Stimulated activated CD4-positive, alpha-beta T cell treated with anti-CD3 and anti-CD28 coated beads, Interleukin-15, amount 100 ng/mL, for 24 hours (primary cell): ENCODE measurements at regions not wholly inside any gene's neighbourhood (a gene's known extent, or its start where the extent isn't known, plus 50 kb on each side); places are given as distances from the start of the nearest gene placed in this dataset.
"Not testable (repeated sequence)": the region's sequence is repeated elsewhere in the genome, so short reads cannot be mapped to it uniquely, and the experiment has no call there.

ENCODE experiments used
- DNase-seq: peaks from one replicate; pipeline ENCODE4 v3.0.0-alpha.2; 2020

DNA sequence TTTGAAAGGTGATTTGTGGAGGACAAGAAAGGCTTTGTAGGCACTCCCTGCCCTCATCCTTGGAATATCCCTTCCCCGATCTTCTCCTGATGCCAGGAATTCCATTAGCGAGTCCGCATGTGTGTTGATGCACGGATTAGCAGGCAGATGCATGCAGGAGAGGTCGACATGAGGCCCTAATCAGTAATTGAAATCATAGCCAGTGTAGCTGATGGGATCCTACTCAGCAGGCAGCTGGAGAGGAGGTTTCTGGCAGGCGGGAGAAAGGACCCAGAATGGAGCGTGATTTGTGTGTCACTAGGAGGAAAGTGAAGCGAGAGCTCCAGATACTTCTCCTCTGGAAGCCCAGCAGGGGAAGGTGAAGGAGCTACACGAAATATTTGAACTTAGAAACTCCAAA is 196.3 kb upstream of the CDH11 start:
- no peak for DNase-seq

DNA sequence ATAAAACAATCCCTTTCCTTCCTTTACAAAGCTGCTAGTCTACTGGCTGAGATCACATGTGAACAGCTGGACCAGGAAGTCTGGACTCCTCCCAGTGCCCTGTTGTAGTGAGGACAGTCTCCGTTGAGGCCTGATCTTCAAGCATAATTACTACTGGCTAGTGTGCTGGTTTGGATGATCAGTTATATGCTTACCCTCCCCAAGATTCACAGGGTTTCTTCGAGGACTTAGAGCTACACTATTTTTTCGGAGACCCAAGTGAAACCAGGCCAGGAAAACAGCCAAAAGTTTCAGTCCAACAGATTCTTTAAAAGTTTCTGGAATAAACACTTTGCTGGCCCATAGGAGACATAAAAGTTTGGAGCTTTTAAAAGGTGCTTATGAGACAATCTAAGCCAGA is 194.9 kb upstream of the CDH11 start:
- DNase-seq = no peak

DNA sequence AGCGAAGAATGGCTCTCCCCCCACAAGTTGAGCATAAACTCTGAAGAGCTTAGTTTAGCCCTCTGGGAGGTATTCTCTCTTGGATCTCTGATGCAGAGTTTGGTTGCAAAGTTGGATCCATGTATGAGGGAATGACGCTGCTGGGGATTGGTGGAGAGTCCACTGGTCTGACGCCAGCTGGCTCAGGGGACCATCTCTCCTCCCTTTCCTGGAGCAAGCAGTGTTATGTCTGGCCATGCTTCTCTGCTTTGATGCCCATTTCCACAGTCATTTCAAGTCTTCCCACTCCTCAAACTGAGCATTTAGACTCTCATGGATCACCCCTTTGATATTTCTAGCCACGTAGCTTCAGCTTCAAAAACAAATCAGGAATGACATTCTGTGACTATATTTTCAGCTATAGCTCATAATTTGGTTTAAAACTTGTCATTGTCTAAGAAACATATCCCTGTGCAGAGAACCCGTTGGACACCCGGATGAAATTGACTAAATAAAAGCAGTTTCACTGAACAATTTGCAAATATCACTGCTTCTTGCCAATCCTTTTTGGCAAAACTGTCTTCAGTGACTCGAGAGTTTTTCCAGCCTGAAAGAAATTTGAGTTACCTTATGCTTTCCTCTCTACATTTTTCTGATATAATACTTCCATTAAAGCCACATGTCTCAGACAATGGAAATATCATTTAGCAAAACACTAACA is 193.4 kb upstream of the CDH11 start:
- no peak for DNase-seq

DNA sequence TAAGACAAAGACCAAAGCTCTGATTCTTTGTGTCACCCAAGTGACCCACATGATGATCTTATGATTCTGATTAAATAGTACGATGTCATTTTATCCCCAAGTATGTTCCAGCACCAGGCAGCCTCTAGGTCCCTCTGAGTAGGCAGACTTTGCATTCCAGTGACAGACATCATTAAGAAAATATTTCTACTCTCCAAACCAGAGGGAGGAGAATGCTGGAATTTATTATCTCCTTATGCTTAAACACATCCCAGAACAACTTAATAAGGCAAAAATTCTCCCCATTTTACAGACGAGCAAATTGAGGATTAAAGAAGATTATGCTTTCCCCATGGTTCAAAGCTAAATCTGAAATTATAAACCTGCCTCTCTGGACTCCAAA is 192.8 kb upstream of the CDH11 start:
- no peak for DNase-seq

DNA sequence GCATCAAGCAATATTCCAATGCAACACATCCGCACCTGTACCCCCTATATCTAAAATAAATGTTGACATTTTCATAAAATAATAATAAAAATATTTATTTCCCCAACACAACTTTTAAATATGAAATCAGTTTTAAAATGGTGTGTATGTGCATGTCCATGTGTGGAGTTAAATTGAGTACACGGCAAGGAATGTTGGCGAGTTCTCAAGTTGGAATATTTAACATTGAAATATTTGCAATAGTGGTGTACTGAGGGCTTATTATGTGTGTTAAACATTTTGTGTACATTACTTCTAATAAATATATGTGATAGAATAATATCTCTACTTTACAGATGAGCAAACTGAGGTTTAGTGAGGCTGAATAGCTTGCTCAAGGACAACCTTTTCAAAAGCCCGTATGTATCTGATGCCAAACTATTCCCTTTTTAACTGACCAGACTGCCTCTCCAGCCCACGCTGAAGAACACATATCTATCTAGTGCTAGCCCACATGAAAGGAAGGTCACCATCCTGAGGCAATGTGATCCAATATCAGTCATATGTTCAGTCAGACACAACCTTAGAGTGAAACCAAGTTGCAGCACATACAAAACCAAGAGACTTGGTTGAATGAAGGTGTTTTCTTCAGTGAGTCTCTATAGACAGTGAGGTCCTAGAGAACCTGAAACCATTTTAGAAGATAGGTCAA is 192.2 kb upstream of the CDH11 start:
- DNase-seq = no peak

DNA sequence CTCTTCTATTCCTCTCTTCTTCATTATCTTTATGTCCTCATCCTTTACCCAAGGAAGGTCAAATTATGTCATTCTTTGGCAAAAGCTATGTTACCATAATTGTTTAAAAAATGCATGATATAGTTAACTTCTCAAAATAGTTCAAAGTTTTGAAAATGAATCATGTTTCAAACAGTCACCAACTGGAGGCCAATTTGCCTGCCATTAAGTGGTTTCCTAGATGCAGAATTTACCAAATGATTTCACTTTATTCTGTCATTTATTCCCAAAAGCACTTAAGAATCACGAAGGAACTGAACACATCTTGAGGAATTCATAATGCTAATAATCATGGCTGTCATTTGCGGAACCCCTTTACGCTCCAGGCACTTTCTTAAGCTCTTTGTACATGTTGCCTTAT is 190.9 kb upstream of the CDH11 start:
- DNase-seq = no peak

DNA sequence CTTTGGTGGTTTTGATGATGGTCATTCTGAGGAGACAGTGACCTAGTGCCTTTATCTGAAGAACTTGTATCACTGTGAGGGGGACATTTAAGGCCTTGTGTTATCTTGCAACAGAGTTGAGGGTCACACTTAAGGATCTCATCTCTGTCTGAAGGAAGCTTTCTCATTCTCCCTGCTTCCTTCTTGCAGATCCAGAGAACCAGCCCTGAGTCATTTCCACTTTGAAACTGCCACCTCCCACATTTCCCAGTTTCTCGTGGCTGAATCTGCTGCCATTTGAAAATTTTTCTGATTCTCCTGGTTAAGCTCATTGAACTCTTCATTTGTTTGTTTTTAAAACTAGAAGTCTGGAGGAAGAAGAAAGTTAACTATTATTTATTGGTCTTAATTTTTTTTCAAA is 190.2 kb upstream of the CDH11 start:
- DNase-seq = no peak

DNA sequence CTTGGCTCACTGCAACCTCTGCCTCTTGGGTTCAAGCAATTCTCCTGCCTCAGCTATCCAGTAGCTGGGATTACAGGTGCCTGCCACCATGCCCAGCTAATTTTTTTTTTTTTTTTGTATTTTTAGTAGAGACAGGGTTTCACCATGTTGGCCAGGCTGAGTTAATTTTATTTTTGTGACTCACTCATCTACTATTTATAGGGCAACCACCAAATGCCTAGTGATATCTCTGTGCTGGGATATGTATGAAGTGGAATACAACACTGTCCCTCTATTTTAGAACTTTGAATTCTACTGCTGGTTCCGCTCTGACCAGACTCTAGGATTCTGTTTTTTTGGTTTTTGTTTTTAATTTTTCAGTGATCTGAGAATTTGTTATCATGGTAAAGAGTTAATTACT is 188.6 kb upstream of the CDH11 start:
- not testable (repeated sequence) for DNase-seq

DNA sequence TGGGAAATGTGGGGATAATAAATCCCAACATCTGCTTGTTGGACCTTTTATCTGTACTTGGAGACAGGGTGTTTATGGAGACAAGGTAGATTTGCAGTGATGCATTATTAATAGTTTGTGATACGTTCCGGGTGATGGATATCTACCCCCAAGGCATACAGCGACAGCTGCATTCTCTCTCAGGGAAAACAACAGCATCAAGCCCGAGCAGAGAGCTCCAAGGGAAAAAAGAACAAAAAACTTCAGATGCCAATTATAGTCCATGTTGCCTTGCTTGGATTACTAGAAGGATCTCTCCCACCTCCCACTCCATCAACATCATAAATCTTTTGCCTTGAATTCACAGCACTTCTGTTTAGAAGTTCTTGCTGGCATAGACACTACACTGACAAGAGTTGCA is 187.5 kb upstream of the CDH11 start:
- DNase-seq = no peak

DNA sequence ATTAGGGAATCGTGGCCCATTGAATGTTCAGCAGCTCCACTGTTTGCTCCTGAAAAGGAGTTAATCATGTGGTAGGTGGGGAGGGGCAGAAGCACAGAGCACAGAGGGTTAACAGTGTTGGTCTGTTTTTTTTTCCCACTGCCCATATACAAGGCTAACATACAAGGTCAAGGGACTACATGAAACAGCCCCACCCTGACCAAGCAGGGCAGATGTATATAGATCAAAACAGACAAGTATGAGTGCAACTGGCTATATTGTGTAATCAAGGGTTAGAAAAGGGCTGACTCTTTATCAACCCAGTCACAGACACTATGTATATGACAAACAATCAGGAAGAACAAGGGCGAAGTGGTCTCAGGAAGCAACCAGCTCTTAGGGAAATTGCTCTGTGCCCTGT is 186.6 kb upstream of the CDH11 start:
- no peak for DNase-seq

DNA sequence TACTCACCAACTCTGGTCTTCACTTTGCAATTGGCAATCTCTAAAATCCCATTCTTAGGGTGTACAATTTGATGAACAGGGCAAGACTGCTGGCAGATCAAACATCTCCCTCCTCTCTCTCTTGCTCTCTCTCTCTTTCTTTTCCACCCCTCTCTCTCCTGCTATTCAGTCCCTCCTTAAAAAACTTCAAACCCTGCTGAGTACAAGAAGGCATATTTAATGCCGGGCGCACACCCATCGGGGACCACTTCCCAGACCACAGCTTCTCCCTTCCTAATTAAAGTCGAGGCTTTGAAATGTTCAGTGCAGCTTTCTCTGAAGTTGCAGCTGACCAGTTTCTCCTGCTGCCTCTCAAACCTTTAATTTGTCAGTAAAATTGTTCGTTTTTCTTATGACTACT is 185.4 kb upstream of the CDH11 start:
- DNase-seq = no peak

DNA sequence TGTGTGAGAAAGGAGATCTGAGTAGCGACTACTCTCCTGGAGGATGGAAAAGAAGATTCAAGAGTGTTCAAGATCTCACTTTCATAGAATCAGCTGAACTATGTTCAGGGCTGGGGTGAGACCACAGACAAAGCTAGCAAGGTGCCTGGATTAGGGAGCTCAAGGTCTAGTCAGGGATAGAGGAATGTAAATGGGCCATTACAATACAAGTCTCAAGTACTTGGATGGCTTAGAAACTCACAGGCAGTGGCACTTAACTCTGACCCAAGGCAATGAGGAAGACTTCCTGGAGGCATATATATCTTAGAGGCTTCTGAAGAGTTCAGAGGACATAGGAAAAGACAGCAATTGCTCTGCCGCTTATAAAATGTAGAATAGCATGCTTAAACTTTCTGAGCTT is 184.9 kb upstream of the CDH11 start:
- DNase-seq = no peak

DNA sequence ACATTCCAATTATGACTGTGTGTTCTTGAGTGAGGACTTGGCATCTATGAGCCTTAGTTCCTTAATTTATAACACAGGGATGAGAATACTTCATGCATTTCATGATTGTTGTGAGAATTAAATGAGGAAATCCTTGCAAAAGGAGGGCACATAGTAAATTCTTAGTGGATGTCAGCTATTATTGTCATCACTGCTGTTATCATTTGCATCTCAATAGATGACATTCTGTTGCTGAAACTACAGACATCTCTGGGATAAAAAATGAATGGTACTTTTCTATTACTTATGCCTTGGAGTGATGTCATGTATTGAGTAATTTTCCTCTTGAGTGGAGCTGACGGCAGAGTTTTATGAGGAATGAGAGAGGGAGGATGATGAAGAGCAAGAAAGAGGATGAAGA is 184.4 kb upstream of the CDH11 start:
- DNase-seq = no peak

DNA sequence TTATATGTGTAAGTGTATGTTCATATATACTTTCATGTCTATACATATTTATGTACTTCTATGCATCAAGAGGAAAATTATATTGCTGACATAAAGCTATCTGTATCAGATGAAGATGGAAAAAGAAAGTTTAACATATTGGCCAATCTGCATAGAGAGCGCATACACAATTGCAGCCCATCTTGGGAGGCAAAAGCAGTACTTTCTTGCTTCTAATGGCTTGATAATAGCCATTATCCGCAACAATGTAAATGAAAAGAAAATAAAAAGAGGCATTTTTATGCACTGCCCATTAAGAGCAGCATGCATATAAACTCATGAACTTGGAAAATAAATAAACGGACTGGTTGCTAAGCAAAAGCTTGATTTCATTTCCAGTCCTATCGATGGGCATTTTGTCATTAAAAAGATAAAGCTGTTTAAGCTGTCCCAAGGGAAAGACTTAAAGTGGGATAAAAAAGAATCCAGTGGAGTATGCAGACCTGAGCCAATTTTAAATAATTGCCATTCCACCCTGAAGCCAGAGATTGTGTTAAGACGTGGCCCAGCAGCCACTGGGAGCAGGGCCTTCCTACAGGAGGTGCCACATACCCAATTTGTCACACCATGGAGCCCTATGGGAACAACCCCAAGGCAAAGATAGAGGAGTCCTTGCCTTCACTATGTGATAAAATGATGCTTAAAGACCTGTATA is 183.6 kb upstream of the CDH11 start:
- DNase-seq = no peak

DNA sequence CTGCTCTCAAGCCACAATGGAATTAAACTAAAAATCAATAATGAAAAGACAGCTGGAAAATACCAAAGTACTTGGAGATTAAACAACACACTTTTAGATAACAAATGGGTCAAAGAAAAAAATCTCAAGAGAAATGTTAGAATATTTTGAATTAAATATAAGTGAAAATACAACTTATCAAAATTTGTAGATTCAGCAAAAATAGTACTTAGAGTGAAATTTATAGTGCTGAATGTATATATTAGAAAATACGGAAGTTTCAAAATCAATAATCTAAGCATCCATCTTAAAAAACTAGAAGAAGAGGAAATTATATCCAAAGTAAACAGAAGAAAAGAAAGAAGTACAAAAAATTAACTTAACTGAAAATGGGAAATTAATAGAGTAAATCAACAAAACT is 179.2 kb upstream of the CDH11 start:
- DNase-seq = no peak

DNA sequence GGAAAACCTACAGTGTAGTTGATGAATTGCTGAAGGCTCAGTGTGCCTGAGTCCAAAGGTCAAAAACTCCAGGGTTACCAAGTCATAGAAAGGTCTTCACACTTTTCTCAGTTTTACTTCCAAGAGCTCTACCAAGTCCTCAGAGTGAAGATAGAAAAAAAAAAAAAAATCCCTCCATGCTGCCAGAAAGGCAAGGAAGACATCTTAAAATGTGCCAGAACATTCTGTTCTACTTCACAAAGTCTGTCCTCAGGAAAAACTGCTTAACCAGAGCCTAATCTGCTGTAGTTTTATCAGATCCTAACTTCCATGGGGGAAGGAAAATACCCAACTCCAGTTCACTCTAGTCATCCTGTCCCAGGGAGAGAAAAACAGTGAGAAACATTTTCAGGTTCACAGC is 175.6 kb upstream of the CDH11 start:
- no peak for DNase-seq

DNA sequence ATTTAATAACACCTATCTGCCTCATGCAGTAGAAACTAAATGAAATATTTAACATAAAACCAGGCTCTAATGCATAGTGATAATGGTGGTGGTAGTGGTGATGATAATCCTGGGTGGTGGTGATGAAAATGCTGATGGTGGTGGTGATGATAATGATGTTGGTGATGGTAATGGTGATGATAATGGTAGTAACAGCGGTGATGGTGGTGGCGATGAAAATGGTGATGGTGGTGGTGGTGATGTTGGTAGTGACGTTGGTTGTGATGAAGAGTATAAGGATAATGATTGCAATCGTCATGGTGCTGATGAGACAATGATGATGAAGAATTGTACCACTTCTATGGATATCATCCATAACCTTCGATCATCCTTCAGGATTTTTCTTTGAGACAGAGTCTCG is 173.7 kb upstream of the CDH11 start:
- no peak for DNase-seq

DNA sequence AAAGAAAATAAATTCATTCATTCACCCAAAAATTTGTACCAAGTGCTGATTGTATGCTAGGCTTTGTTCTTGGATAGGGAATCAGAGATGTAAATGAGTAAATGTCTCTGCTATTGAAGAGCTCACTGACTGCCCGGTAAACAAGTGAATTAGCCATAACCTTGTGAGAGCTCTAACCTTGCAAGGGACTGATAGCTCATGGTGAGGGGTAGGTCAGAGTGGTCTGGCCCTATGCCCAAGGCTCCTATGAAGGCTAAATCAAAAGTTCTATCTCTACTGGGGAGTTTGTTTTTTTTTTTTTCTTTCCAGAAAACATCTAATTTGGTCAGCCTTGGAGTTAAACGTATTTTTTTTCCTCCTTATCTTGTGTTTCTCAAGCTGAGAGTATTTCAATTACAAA is 172.8 kb upstream of the CDH11 start:
- no peak for DNase-seq

DNA sequence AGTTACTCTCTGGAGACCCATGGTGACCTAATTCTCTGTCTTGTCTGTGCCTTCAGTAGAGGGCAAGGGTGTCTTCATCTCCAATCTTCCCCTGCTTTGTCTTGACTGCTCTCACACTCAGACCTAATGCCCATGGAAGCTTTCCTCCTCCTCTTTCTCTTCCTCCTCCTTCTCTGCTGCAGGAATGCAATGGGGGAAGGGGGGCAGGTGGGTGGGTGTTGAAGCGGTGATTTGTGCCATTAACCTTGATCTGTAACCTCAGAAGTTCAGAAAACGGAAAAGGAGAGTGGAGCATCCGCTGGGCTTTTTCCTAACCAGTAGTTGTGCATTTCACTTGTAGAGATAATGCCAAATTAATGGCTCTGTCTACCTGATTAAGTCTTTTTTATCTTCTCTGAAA is 172.3 kb upstream of the CDH11 start:
- DNase-seq = no peak

DNA sequence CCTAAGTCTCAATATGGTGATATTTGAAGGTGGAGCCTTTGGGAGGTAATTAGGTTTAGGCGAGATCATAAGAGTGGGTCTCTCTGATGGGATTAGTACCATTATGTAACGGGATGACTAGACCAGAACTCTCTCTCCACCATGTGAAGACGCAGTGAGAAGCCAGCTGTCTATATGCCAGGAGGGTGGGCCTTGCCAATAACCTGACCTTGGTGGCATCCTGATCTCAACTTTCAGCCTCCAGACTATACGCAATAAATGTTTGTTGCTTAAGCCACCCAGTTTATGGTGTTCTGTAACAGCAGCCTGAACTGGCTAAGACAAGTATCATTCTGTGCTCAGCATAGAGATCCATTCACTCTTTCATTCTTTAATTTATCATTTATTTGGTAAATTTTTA is 167.2 kb upstream of the CDH11 start:
- no peak for DNase-seq

DNA sequence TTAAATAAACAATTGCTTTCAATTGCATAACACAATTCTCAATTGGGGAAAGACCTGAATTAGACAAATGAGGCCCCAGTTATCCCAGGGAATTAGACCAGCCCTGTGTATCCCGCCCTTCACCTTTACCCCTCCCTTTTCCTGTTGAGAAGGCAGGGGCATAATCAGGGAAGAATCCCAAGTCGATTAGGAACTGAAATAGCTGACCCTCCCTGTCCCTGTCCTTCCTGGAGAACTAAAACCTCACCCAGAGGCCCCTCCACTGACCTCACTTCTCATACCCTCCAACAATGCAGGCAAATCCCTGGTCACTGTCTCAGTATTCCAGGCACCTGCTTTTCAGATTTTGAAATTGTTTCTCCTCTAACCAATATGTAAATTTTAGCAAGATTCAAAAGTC is 165.4 kb upstream of the CDH11 start:
- DNase-seq = no peak

DNA sequence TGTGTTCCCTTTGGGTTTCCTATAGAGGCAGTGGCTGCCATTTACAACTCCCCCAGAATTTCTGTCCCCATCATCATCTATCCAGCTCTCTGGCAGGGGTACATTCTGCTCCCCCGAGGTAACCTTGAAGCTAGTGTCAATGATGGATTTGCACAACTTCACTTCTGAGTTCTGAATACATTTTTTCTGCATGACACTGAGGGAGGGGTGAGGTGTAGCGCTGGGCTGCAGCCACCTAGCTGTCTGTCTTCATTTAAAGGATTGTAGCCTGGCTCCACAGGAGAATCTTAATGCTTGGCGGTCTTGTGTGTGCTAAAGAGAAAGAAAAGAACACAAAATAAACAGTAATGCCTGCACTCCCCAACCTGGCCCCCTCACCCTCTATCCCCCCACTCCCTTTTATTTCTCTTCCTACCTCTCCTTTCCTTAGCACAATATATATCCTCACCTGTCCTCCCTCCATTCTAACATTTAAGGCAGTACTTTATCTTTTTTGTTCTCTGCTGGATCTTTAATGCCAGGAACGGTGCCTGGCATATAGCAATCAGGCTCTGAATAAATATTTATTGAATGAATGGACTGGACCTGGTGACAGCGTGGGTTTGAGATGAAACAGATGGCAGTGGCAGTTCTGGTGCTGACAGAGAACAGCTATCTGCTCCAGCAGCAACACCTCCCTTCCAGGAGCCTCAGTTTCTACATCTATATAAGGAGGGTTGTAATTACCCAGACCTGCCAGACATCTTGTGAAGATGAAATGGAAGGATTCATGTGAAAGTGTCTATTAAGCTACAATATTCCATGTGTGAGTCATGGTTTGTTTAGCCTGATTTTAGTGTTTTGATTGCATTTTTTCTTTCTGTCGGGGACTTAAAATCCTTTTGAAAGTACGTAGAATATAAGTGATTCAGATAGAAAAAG is 163.5 kb upstream of the CDH11 start:
- no peak for DNase-seq

DNA sequence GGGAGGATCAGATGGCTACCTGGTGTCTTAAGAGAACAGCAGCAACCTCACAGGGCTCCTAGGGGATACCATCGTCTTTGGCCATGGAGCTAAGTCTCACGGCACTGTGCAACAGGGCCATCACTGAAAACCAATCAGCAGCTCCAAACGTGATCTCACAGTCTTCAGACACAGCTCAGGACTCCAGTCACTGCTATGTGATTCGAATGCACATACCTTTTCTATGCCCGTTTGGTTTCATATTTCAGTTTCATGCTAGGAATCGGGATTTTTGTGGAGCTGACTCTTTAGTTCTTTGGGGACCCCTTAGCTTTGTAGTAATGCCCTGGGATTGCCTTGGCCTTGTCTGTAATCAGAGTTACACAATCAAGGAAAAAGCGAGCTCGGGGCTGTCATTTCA is 162.8 kb upstream of the CDH11 start:
- no peak for DNase-seq
